ENCODE measurements at regions not wholly inside any gene's neighbourhood (a gene's known extent, or its start where the extent isn't known, plus 50 kb on each side); places are given as distances from the start of the nearest gene placed in this dataset.

- TF ChIP-seq ZNF274 (IDR thresholded peaks at IDR 0.05; ENCODE audit: low read depth, low read length) (no peak), YY1 (IDR thresholded peaks at IDR 0.05; ENCODE audit: insufficient read depth, insufficient read length) (no peak), SUZ12 (IDR thresholded peaks at IDR 0.05; ENCODE audit: extremely low read depth, insufficient read depth, insufficient read length) (no peak)
These were observed 255.1 kb upstream of the RAB4A start for GRCh38 chr1:229015806-229016205.

Measured in NT2/D1 (cell line).